GM19023 (cell line): ENCODE measurements at regions not wholly inside any gene's neighbourhood (a gene's known extent, or its start where the extent isn't known, plus 50 kb on each side); places are given as distances from the start of the nearest gene placed in this dataset.
"Not testable (repeated sequence)": the region's sequence is repeated elsewhere in the genome, so short reads cannot be mapped to it uniquely, and the experiment has no call there.

Experiments used
- ATAC-seq: cut with Tn5 transposase; IDR thresholded peaks from one replicate; pipeline ENCODE4 v1.9.1; 2021; ENCODE audit warnings: mild to moderate bottlenecking, moderate library complexity; ENCODE audit not compliant: unreplicated experiment

DNA sequence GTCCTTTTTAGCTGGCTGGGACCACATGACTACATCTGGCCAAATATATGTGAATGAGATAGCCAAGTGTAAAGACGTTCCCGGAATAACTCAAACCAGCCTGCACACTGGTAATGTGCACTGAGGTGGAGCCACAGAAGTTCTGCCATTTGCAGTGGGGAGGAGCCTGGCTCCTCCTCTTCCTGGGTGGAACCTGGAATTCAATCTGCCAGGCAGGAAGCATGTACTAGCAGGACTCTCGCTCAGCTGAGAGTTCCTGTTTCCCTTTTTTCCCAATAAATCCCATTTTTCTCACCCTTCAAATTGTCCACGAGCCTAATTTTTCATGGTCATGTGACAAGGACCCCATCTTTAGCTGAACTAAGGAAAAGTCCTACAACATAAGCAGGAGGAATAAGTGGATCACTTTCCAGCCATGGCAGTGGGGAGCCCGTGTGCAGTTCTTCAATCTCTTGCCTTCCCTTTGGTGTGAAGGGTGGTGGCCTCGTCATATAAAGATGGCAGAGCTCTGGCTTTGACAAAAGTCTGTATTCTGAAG is 183.2 kb downstream of the UXS1 start:
- ATAC-seq = no peak

DNA sequence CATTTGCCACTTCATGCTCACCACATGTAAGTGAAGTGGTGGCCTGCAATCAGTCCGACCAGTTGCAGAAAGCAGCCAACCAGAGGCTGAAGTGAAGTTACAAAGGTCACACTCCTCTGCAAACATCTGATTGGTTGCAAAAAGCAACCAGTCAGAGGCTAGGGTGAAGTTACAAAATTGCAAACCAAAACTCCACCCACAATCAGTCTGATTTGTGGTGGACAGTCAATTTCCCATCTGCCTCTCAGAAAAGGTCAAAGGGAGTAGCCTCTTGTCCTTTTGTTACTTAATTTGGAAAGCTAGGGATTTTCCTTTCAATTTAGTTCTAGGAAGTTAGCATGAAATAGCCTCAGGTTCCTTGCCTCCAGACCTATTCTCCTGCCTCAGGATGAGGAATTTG is 185.0 kb downstream of the UXS1 start:
- no peak for ATAC-seq

DNA sequence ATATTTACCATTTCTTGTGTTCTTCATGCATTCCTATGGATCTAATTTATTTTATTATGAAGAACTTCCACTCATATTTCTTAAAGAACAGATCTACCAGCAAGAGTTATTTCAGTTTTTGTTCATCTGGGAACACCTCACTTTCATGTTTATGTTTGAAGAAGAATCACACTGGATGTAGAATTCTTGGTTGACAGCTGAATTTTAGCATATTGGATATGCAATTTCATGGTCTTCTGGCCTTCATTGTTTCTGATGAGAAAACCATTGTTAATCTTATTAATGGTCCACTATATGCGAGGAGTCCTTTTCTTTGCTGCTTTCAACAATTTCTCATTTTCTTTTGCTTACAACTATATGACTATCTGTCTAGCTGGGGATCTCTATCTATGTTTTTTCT is 189.2 kb downstream of the UXS1 start:
- ATAC-seq = no peak

DNA sequence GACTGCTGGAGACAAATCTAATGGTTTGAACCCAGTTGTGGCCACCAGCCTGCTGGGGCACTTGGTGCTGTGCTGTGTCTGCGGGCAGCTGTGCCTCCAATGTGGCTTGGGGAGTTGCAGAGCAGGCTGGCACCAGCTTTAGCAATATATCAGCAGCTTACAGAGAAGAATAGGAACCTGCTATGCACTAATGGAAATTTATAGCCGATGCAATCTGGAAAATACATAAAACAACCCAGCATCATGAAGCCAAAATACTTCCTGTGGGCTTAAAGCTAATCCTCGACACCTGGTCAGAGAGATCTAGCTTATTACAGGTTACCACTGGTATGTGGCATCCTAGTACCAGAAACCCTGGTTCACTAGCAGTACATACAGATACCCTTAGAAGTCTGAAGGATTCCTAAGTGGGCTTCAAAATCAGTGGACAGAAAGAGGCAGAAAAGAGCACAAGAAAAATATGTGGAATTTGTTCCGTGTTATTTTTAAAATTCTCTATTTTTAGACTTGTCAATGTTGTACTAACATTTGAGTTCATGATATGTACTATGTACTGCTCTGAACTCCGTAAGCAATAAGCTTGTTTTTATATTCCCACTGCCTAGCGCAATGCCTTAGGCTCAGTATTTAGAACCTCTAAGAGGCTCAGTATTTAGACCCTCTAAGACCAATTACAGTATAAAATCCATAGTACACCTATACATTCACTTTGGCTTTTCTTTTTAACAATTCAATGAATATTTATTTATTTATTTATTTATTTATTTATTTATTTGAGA is 194.7 kb downstream of the UXS1 start:
- no peak for ATAC-seq

DNA sequence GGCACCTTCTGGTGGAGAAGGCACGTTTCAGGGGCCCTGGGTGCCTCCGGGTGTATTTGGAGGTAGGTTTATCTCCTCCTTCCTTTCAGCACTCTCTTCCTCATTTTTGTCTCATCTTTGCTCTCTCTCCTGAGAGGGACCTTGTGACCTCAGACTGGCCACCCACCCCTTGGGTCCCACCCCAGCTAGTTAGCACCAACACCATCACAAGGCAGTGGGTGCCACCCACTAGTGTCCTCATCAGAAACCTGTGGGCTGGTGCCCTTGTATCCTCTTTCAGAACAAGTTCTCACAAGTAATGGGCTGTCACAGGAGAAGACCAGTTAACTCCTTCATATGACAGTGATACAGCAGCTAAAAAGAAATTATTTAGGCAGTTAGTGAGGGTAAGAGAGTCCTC is 196.4 kb downstream of the UXS1 start:
- ATAC-seq = no peak

DNA sequence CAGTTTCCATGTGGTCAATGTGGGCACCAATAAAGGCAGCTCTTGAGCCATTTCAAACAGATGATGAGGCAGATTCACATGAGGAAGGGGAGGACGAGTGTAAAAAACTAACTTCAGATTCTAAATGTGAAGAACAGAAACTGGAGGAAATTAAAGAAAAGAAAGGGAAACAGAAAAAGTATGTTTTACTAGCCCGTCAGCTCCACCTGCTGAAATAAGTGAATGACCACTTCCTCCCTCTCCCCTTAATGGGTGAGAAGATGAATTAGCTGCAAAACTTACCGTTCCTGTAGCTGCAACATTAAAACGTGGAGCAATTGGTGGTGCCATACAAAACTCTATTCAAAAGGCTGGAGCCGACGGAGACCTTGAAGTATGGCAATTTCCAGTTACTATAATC is 203.5 kb downstream of the UXS1 start:
- no peak for ATAC-seq

DNA sequence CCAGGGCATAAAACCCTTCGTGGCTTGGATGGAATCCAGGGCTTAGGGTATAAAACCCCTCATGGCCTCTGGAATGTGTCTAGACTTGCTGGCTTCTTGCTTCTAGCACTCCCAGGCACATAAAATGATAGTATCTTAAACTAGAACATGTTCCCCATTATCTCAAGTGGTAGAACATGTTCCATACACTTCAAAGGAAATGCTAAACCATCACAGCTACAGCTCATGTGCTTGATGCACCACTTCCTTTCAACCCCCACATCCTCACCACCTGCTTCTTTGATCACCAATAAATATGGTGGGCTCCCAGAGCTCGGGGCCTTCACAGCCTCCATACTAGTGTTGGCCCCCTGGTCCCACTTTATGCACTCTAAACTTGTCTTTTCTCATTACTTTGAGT is 204.3 kb downstream of the UXS1 start:
- not testable (repeated sequence) for ATAC-seq

DNA sequence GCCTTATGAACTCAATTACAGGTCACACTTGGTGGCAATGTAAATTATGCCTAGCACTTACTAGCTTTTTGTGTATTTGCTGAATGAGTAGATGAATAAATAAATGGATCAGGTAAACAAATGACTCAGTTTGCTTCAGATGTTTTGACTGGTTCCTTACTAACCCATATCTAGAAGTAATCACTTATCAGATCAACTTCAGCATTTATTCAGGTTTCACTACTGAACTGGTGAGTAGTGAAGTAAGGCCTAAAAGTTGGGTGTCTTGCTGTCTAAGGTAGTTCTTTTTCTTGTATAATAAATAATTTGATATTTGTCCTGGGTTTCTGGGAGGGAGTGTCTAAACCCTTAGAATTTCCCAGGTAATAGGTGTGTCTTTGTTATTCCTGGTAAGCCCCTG is 205.0 kb downstream of the UXS1 start:
- no peak for ATAC-seq

DNA sequence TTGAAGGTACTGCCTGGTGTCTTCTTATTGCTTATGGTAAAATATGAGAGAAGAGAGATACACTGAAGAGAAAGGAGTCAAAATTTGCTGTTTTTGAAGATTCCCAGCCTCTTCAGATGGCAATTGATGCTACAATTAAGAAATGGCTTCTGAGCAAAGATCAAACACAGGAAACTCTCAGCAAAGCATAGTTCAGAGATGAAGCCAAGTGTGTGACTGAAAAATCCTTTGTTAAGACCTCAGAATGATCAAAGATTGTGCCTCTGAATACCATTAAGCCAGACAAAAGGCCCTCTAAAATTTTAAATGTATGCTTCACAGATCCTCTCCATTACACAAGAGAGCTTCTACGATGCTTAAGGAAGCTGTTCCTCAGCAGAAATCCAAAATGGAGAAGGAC is 216.3 kb downstream of the UXS1 start:
- no peak for ATAC-seq

DNA sequence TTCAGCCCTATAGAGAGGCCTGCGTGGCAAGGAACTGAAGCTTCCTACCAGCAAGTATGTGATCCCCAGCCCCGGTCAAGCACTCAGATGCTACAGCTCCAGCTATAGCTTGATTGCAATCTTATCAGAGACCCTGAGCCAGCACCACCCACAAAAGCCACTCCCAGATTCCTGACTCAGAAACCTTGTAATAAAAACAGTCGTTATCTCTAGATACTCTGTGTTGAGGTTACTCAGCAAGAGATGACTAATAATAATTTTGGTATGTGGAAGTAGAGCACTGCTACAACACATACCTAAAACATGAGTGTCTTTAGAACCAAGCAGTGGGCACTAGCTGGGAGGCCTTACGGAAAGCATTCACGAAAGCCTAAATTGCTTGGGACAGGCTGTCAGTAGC is 216.9 kb downstream of the UXS1 start:
- ATAC-seq = no peak

DNA sequence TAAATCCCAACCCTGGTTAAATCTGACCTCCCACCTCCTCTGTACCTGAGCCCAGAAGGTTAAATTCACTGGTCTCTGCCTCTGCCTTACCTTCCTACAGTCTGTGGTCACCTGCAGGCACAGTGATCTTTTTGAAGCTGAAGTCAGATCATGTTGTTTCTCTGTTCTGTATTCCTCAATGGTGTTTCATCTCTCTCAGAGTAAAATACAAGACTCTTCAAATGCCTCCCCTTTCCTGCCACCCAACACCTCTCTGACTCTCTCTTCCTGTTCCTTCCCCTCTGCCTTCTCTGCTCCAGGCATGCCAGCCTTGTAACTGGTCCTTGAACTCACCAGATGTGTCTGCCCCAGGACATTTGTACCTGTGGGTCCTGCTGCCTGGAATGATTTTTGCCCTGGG is 219.3 kb downstream of the UXS1 start:
- no peak for ATAC-seq

DNA sequence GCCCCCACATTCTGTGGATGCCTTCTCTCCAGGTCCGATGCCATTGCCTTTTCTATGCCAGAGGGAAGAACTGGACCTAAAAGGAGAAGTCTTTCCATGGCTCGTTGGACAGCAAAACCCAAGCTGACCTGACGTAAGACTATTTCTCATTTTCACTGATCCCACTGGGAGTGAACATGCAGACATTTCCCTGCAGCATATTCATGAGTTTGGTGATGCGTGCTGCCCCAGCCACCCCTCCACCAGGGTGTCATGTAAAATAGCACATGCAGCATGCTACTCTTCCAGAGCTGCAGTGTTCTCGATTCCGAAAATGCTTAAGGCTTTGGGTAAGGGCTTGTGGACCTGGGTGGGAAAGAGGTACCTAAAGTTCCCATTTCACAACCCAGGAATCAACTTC is 221.2 kb downstream of the UXS1 start:
- ATAC-seq = no peak

DNA sequence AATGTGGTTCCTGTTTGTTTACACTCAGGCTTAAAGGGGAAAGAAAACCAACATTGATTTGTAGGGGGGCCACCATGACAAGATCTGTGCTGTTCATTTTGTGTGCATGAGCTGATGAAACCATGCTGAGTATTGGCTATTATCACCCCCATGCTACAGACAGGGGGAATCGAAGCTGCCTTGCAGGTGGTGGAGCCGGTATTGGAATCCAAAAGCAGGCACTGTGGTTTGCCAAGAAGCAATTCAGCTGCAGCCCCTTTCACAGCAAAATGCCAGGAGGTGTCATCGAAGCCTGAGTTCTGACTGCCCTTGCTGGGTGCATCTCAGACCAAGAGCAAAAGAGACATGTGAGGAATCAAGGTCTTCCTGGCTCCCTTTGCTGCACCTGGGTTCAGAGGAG is 221.9 kb downstream of the UXS1 start:
- no peak for ATAC-seq

DNA sequence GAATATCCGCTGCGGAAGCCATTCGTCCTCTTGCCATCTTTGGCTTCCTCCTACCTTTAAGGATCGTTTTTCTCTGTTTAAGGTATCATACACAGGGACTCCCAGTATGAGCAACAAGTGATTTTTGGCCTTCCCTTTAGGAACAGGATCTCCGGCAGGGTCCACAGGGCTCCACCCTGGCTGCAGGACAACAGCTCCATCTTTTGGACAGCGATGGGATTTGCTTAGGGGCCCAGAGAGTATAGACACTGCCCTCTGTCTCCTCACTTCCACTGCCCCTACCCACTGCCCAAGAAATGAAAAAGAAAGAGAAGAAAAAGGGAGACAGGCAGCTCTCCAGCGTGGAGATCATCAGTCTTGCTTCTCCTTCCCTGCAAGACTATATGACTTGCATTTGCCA is 224.5 kb downstream of the UXS1 start:
- no peak for ATAC-seq

DNA sequence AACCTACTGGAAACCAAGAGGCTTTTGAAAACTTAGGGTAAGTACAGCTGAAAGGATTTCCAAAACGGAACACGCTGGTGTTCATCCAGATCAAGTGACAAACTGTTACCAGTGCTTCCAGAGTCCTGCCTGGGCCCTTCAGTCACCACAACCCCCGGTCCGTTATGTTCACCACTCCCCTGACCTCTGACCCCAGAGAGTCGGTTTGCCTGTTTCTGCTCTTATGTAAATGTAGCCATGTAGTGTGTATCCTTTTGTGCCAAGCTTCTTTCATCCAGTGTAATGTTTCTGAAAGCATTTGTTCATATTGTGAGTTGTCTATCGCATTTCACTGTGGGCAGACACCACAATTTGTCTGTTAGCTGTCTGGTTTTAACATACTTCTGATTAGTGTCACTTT is 217.5 kb downstream of the NCK2 start:
- no peak for ATAC-seq

DNA sequence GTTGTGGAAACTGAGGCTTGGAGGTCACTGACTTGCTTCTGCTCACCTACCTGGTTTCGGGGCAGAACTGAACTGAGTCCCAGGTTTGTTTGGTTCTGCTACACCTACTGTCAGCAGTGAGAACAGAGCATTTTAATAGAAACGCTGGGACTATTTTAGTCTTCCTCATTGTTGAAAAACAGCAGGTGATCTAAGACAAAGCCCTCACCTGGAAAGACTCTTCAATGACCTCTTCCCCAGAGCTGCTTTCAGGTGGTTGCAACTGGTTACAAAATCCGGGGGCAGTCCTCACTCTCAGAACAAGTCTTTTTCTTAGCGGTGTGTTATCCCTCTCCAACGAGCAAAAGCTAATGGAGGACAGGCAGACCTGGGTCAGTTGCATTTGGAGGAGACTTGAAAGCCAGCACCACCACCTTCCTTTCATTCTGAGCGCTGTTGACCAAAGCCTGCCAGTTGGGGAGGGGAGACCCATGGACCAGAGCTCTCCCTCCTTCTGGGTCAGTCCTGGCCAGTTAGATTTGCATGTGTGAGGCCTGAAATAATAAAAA is 217.0 kb downstream of the NCK2 start:
- ATAC-seq = no peak

DNA sequence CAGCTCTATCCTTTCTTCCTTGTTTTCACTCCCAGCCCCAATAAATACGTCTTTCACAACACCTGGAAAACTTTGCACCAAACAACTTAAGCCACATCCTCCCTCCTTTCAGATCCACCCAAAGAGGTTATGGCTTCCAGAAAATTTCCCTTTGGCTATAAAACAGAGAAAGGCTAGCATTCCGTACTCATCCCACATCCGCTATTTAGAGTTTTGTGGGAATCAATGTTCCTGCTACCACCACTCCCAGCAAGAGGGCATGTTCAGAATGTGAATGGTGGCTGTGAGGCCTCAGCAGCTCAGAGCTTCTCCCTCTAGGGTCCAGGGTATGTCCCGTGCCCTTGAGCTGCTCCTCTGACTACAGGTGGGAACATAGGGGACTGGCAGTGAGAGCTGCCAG is 214.6 kb downstream of the NCK2 start:
- ATAC-seq = no peak

DNA sequence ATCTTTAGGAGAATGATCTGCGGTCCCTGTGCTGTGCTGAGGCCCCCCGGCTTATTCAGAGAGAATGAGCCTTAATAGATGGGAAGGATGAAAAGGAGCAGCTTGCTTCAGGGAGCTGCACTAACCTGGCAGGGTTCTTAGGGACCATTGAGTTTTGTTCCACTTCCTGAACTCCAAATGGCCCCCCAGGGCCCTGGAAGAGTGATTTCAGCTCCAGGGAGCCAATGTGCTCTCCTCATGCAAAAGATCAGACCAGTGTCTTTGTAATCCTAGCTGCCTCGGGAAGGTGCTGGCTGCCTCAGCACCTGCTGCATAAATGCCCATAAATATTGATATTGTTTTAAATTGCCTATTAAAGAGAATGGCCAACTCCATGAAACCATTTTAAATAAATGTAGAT is 210.2 kb downstream of the NCK2 start:
- no peak for ATAC-seq

DNA sequence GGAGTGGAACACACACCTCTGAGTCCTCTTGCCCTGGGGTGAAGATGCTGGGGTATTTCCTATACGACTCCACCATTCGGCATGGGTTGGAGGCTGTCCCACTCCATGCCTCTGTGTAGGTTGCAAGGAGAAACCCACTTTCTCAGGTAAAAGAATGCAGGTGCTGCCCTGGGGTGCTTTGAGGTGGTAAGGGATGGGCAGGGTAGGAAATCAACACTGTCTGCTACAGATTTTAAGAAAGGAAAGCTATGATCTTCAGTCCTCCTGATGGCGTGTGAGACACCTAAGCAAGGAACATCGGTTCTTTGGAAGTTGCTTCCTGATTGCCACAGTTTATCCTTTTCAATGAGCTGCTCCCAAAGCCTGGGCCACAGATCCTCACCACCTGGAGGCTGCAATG is 209.2 kb downstream of the NCK2 start:
- no peak for ATAC-seq

DNA sequence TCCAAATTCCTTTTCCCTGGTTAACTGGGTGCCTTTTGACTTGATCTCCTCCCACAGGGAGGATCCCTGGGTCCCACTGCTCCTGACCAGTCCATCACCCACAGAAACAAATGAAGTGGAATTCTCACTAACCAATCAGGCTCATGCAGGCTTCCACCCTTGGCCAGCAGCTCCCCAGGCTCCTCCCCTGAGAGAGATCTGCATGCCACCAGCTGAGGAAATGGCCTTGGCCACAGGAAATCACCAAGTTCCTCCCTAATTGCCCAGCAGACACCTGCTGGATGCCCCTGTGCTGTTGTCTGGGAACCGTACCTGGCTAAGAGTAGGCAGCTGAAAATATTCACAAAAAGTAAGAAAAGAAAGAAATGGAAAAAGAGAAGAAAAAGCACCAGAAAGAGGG is 207.4 kb downstream of the NCK2 start:
- no peak for ATAC-seq

DNA sequence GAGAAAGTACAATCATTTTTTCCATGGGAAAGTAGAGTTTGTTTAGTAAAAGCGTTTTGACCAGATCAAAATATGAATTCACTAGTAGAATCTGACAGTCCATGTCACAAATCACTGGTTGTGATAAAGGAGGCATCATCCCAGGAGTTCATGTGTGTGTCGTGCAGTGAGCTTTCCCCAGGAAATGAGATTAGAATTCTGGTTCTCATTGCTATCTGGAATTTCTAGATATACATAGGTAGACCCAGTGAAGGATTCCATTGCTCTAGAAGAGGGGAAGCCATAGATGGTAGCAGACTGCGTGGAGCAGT is 206.6 kb downstream of the NCK2 start:
- no peak for ATAC-seq

DNA sequence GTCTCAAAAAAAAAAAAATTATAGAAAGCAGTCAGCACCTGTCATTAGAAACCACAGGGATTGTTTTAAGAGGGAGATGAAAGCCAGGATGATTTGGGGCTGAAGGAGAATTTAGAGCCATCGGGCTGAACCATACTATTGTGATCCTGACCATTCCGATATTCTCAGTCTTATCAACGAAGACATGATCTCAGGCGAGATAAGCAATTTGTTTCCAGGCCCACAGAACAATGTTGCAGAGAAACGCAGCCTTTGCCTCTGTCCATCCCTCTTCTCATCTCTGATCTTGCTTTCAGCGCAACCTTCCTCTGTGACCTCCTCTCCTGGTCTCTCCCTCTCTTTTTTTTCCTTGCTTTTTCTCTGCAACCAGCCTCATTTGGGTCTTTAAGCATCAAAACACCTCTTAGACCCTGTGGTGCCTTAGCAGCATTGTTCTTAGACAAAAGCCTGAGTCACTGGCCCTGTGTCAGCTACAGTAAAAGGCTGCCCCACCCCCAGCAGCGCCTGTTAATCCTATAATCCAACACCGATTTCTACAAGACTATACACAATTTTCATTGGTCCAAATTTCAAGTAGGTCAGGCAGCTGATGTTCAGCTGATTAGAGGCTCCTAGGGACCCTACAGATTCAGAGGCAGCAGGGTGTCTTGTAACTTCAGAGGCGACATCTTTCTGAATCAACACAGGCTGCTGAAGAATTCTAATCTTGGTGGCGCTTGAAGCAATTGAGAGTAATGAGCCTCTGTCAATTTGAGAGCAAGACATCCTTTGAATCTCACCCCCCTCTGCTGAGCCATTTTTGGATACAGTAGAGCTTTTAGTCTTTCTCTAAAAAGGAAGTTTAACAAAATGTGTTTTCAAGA is 206.0 kb downstream of the NCK2 start:
- ATAC-seq = no peak
